IMR-90 (cell line): ENCODE measurements at regions not wholly inside any gene's neighbourhood (a gene's known extent, or its start where the extent isn't known, plus 50 kb on each side); places are given as distances from the start of the nearest gene placed in this dataset.

ENCODE experiments used
- ATAC-seq: fragments of 200-7000 bp; cut with Tn5 transposase; 2 replicates; pipeline ENCODE4 v1.9.1; 2020; ENCODE audit warnings: low read depth, mild to moderate bottlenecking, moderate library complexity
- BruUV-seq: library from RNA; stranded (reverse); fragments of 400-500 nt; replicated peaks from 2 replicates; lab custom pipeline; 2021; lab: Mats Ljungman, UMichigan
- CTCF ChIA-PET: fragments of 300-600 bp; formaldehyde crosslinking; extraction: SDS; loops from one replicate; lab custom pipeline; 2021; ENCODE audit warnings: antibody characterized with exemption; lab: Yijun Ruan, JAX
- POLR2A ChIA-PET: fragments of 300-600 bp; sonication (Branson Sonifier 250); formaldehyde crosslinking; loops from one replicate; lab custom pipeline; 2022; ENCODE audit warnings: antibody characterized with exemption; ENCODE audit not compliant: unreplicated experiment; lab: Charles Lee
- DNase-seq: peaks from one replicate; pipeline ENCODE4 v3.0.0; 2013
- H2AFZ ChIP-seq: replicated peaks from 2 replicates; pipeline ENCODE3; 2013; ENCODE audit warnings: low read length, mild to moderate bottlenecking; ENCODE audit not compliant: poor library complexity
- H2AK5ac ChIP-seq: 2 replicates; pipeline ENCODE4 v1.6.1; 2013; ENCODE audit warnings: low read depth, low read length, inconsistent platforms
- H2AK9ac ChIP-seq: replicated peaks from 2 replicates; pipeline ENCODE3; 2013; ENCODE audit warnings: mild to moderate bottlenecking, low read depth, low read length, moderate library complexity; ENCODE audit not compliant: poor library complexity
- H2BK120ac ChIP-seq: 2 replicates; pipeline ENCODE4 v1.6.1; 2013; ENCODE audit warnings: low read depth, low read length, inconsistent platforms
- H2BK15ac ChIP-seq: 3 replicates; pipeline ENCODE4 v1.6.1; 2013; ENCODE audit warnings: low read depth, low read length, inconsistent platforms
- H2BK20ac ChIP-seq: 2 replicates; pipeline ENCODE4 v1.6.1; 2013; ENCODE audit warnings: low read depth, mild to moderate bottlenecking, inconsistent platforms, low read length, moderate library complexity
- H2BK5ac ChIP-seq: 2 replicates; pipeline ENCODE4 v1.6.1; 2013; ENCODE audit warnings: mild to moderate bottlenecking, low read depth, low read length, inconsistent platforms; ENCODE audit not compliant: poor library complexity, severe bottlenecking
- H3K14ac ChIP-seq: replicated peaks from 2 replicates; pipeline ENCODE4 v1.6.1; 2013; ENCODE audit warnings: low read depth, low read length, inconsistent platforms
- H3K18ac ChIP-seq: 2 replicates; pipeline ENCODE4 v1.6.1; 2013; ENCODE audit warnings: low read depth, low read length, control low read depth
- H3K23ac ChIP-seq: 2 replicates; pipeline ENCODE4 v1.6.1; 2013; ENCODE audit warnings: low read depth, low read length, inconsistent platforms
- H3K27ac ChIP-seq: 2 replicates; pipeline ENCODE4 v1.5.1; 2013; ENCODE audit warnings: mild to moderate bottlenecking, control low read depth, low read length; ENCODE audit not compliant: insufficient read depth
- H3K27me3 ChIP-seq: 2 replicates; pipeline ENCODE4 v1.6.1; 2013; ENCODE audit warnings: low read length; ENCODE audit not compliant: control insufficient read depth, insufficient read depth
- H3K36me3 ChIP-seq: 2 replicates; pipeline ENCODE4 v1.6.1; 2013; ENCODE audit warnings: low read length, mixed read lengths; ENCODE audit not compliant: control insufficient read depth, insufficient read depth
- H3K4ac ChIP-seq: 2 replicates; pipeline ENCODE4 v1.6.1; 2013; ENCODE audit warnings: low read depth, low read length, inconsistent platforms
- H3K4me1 ChIP-seq: 2 replicates; pipeline ENCODE4 v1.6.1; 2013; ENCODE audit warnings: low read length, mixed read lengths; ENCODE audit not compliant: control insufficient read depth, insufficient read depth
- H3K4me2 ChIP-seq: 2 replicates; pipeline ENCODE4 v1.6.1; 2013; ENCODE audit warnings: low read depth, mild to moderate bottlenecking, control low read depth, low read length, moderate library complexity
- H3K4me3 ChIP-seq: 2 replicates; pipeline ENCODE4 v1.5.1; 2013; ENCODE audit warnings: low read depth, mild to moderate bottlenecking, control low read depth, low read length, moderate library complexity; ENCODE audit not compliant: insufficient read depth
- H3K56ac ChIP-seq: 2 replicates; pipeline ENCODE4 v1.6.1; 2013; ENCODE audit warnings: low read length, inconsistent platforms; ENCODE audit not compliant: insufficient read depth; ENCODE audit errors: extremely low read depth
- H3K79me1 ChIP-seq, 2 experiments: 2 replicates each; pipeline ENCODE4 v1.6.1; 2013; ENCODE audit warnings: low read length in 2 of 2, inconsistent platforms in 1 of 2, low read depth in 1 of 2
- H3K9ac ChIP-seq: 2 replicates; pipeline ENCODE4 v1.6.1; 2013; ENCODE audit warnings: low read depth, low read length, control low read depth
- H3K9me1 ChIP-seq: 2 replicates; pipeline ENCODE4 v1.6.1; 2013; ENCODE audit warnings: low read length, inconsistent platforms; ENCODE audit not compliant: insufficient read depth
- H3K9me3 ChIP-seq: 2 replicates; pipeline ENCODE4 v1.6.1; 2013; ENCODE audit warnings: low read length; ENCODE audit not compliant: control insufficient read depth, insufficient read depth
- H4K20me1 ChIP-seq: 2 replicates; pipeline ENCODE4 v1.6.1; 2013; ENCODE audit warnings: low read length, inconsistent platforms; ENCODE audit not compliant: insufficient read depth
- H4K5ac ChIP-seq: 2 replicates; pipeline ENCODE4 v1.6.1; 2013; ENCODE audit warnings: mild to moderate bottlenecking, low read depth, low read length, control low read depth
- H4K8ac ChIP-seq, 2 experiments: 2 replicates each; pipeline ENCODE4 v1.6.1; 2013; ENCODE audit warnings: low read depth in 2 of 2, low read length in 2 of 2, control low read depth in 1 of 2, inconsistent platforms in 1 of 2
- H4K91ac ChIP-seq: 2 replicates; pipeline ENCODE4 v1.6.1; 2013; ENCODE audit warnings: low read depth, low read length, inconsistent platforms; ENCODE audit not compliant: insufficient read depth
- CEBPB ChIP-seq: IDR thresholded peaks from 2 replicates; pipeline ENCODE4 v1.6.1; 2012; ENCODE audit warnings: low read depth, low read length, improper control_type of control experiment
- MAFK ChIP-seq: IDR thresholded peaks from 2 replicates; pipeline ENCODE4 v1.6.1; 2012; ENCODE audit warnings: low read depth, low read length, improper control_type of control experiment
- dilution Hi-C: fragments of 300-500 bp; cut with HindIII; formaldehyde crosslinking; loops from one replicate; pipeline ENCODE4 v1.14.3; 2018; ENCODE audit warnings: low sequenced_read_pairs; ENCODE audit not compliant: unreplicated experiment
- in situ Hi-C: fragments of 300-500 bp; cut with MboI; formaldehyde crosslinking; loops from 3 replicates; pipeline ENCODE4 v1.14.3; 2019; ENCODE audit warnings: low sequenced_read_pairs, inconsistent platforms, mixed read lengths
- intact Hi-C: fragments of 100-400 bp; cut with micrococcal nuclease; formaldehyde crosslinking; loops from 2 replicates; pipeline ENCODE4 v1.10.0; 2022

- H3K18ac ChIP-seq, result no peak overlapping the region
- dilution Hi-C loops, result no loop called here
Observed at GRCh38 chr2:118166242-118166641, 78.0 kb downstream of the INSIG2 start.

More at GRCh38 chr2:118166242-118166641, 78.0 kb downstream of the INSIG2 start:
- BruUV-seq, result no TSS peak
- Histone ChIP-seq H3K4me2 (no peak overlapping the region), H3K4me3 (no peak overlapping the region), H4K8ac (no peak overlapping the region), H2BK120ac (no peak overlapping the region), H3K23ac (no peak overlapping the region), H3K9me1 (no peaks in the 10 kb centered on the region), H3K36me3 (no peaks in the 10 kb centered on the region), H4K5ac (no peak overlapping the region), H4K91ac (no peak overlapping the region), H3K27me3 (no peaks in the 10 kb centered on the region), H3K14ac (no peak overlapping the region), H2AFZ (no peak overlapping the region), H3K4ac (no peak overlapping the region), H3K9ac (no peak overlapping the region), H2AK5ac (no peak overlapping the region), H4K20me1 (no peaks in the 10 kb centered on the region), H3K27ac (no peak overlapping the region), H3K4me1 (no peaks in the 10 kb centered on the region), H3K56ac (no peak overlapping the region), H2BK5ac (no peak overlapping the region), H2AK9ac (no peak overlapping the region), H2BK15ac (no peak overlapping the region), H3K79me1 (no peaks in the 10 kb centered on the region), H2BK20ac (no peak overlapping the region), H3K9me3 (no peaks in the 10 kb centered on the region)
- DNase-seq (no peak), ATAC-seq (no peak)
- in situ Hi-C loops (no loop called here), intact Hi-C loops (no loop called here)
- POLR2A ChIA-PET, result no interaction called here
- CTCF ChIA-PET, result no interaction called here
- TF ChIP-seq CEBPB (peak; percentile 76), MAFK (no peak)
